IMR-90 (cell line): ENCODE measurements at regions not wholly inside any gene's neighbourhood (a gene's known extent, or its start where the extent isn't known, plus 50 kb on each side); places are given as distances from the start of the nearest gene placed in this dataset.

Experiments
- ATAC-seq: fragments of 200-7000 bp; cut with Tn5 transposase; 2 replicates; pipeline ENCODE4 v1.9.1; 2020; ENCODE audit warnings: low read depth, mild to moderate bottlenecking, moderate library complexity
- BruUV-seq: library from RNA; stranded (reverse); fragments of 400-500 nt; replicated peaks from 2 replicates; lab custom pipeline; 2021; lab: Mats Ljungman, UMichigan
- CTCF ChIA-PET: fragments of 300-600 bp; formaldehyde crosslinking; extraction: SDS; loops from one replicate; lab custom pipeline; 2021; ENCODE audit warnings: antibody characterized with exemption; lab: Yijun Ruan, JAX
- POLR2A ChIA-PET: fragments of 300-600 bp; sonication (Branson Sonifier 250); formaldehyde crosslinking; loops from one replicate; lab custom pipeline; 2022; ENCODE audit warnings: antibody characterized with exemption; ENCODE audit not compliant: unreplicated experiment; lab: Charles Lee
- DNase-seq: peaks from one replicate; pipeline ENCODE4 v3.0.0; 2013
- H2AFZ ChIP-seq: replicated peaks from 2 replicates; pipeline ENCODE3; 2013; ENCODE audit warnings: low read length, mild to moderate bottlenecking; ENCODE audit not compliant: poor library complexity
- H2AK5ac ChIP-seq: 2 replicates; pipeline ENCODE4 v1.6.1; 2013; ENCODE audit warnings: low read depth, low read length, inconsistent platforms
- H2AK9ac ChIP-seq: replicated peaks from 2 replicates; pipeline ENCODE3; 2013; ENCODE audit warnings: mild to moderate bottlenecking, low read depth, low read length, moderate library complexity; ENCODE audit not compliant: poor library complexity
- H2BK120ac ChIP-seq: 2 replicates; pipeline ENCODE4 v1.6.1; 2013; ENCODE audit warnings: low read depth, low read length, inconsistent platforms
- H2BK15ac ChIP-seq: 3 replicates; pipeline ENCODE4 v1.6.1; 2013; ENCODE audit warnings: low read depth, low read length, inconsistent platforms
- H2BK20ac ChIP-seq: 2 replicates; pipeline ENCODE4 v1.6.1; 2013; ENCODE audit warnings: low read depth, mild to moderate bottlenecking, inconsistent platforms, low read length, moderate library complexity
- H2BK5ac ChIP-seq: 2 replicates; pipeline ENCODE4 v1.6.1; 2013; ENCODE audit warnings: mild to moderate bottlenecking, low read depth, low read length, inconsistent platforms; ENCODE audit not compliant: poor library complexity, severe bottlenecking
- H3K14ac ChIP-seq: replicated peaks from 2 replicates; pipeline ENCODE4 v1.6.1; 2013; ENCODE audit warnings: low read depth, low read length, inconsistent platforms
- H3K18ac ChIP-seq: 2 replicates; pipeline ENCODE4 v1.6.1; 2013; ENCODE audit warnings: low read depth, low read length, control low read depth
- H3K23ac ChIP-seq: 2 replicates; pipeline ENCODE4 v1.6.1; 2013; ENCODE audit warnings: low read depth, low read length, inconsistent platforms
- H3K27ac ChIP-seq: 2 replicates; pipeline ENCODE4 v1.5.1; 2013; ENCODE audit warnings: mild to moderate bottlenecking, control low read depth, low read length; ENCODE audit not compliant: insufficient read depth
- H3K27me3 ChIP-seq: 2 replicates; pipeline ENCODE4 v1.6.1; 2013; ENCODE audit warnings: low read length; ENCODE audit not compliant: control insufficient read depth, insufficient read depth
- H3K36me3 ChIP-seq: 2 replicates; pipeline ENCODE4 v1.6.1; 2013; ENCODE audit warnings: low read length, mixed read lengths; ENCODE audit not compliant: control insufficient read depth, insufficient read depth
- H3K4ac ChIP-seq: 2 replicates; pipeline ENCODE4 v1.6.1; 2013; ENCODE audit warnings: low read depth, low read length, inconsistent platforms
- H3K4me1 ChIP-seq: 2 replicates; pipeline ENCODE4 v1.6.1; 2013; ENCODE audit warnings: low read length, mixed read lengths; ENCODE audit not compliant: control insufficient read depth, insufficient read depth
- H3K4me2 ChIP-seq: 2 replicates; pipeline ENCODE4 v1.6.1; 2013; ENCODE audit warnings: low read depth, mild to moderate bottlenecking, control low read depth, low read length, moderate library complexity
- H3K4me3 ChIP-seq: 2 replicates; pipeline ENCODE4 v1.5.1; 2013; ENCODE audit warnings: low read depth, mild to moderate bottlenecking, control low read depth, low read length, moderate library complexity; ENCODE audit not compliant: insufficient read depth
- H3K56ac ChIP-seq: 2 replicates; pipeline ENCODE4 v1.6.1; 2013; ENCODE audit warnings: low read length, inconsistent platforms; ENCODE audit not compliant: insufficient read depth; ENCODE audit errors: extremely low read depth
- H3K79me1 ChIP-seq, 2 experiments: 2 replicates each; pipeline ENCODE4 v1.6.1; 2013; ENCODE audit warnings: low read length in 2 of 2, inconsistent platforms in 1 of 2, low read depth in 1 of 2
- H3K9ac ChIP-seq: 2 replicates; pipeline ENCODE4 v1.6.1; 2013; ENCODE audit warnings: low read depth, low read length, control low read depth
- H3K9me1 ChIP-seq: 2 replicates; pipeline ENCODE4 v1.6.1; 2013; ENCODE audit warnings: low read length, inconsistent platforms; ENCODE audit not compliant: insufficient read depth
- H3K9me3 ChIP-seq: 2 replicates; pipeline ENCODE4 v1.6.1; 2013; ENCODE audit warnings: low read length; ENCODE audit not compliant: control insufficient read depth, insufficient read depth
- H4K20me1 ChIP-seq: 2 replicates; pipeline ENCODE4 v1.6.1; 2013; ENCODE audit warnings: low read length, inconsistent platforms; ENCODE audit not compliant: insufficient read depth
- H4K5ac ChIP-seq: 2 replicates; pipeline ENCODE4 v1.6.1; 2013; ENCODE audit warnings: mild to moderate bottlenecking, low read depth, low read length, control low read depth
- H4K8ac ChIP-seq, 2 experiments: 2 replicates each; pipeline ENCODE4 v1.6.1; 2013; ENCODE audit warnings: low read depth in 2 of 2, low read length in 2 of 2, control low read depth in 1 of 2, inconsistent platforms in 1 of 2
- H4K91ac ChIP-seq: 2 replicates; pipeline ENCODE4 v1.6.1; 2013; ENCODE audit warnings: low read depth, low read length, inconsistent platforms; ENCODE audit not compliant: insufficient read depth
- CEBPB ChIP-seq: IDR thresholded peaks from 2 replicates; pipeline ENCODE4 v1.6.1; 2012; ENCODE audit warnings: low read depth, low read length, improper control_type of control experiment
- CHD1 ChIP-seq: IDR thresholded peaks from 2 replicates; pipeline ENCODE4 v1.6.1; 2012; ENCODE audit warnings: low read depth, low read length, improper control_type of control experiment
- CTCF ChIP-seq: conservative IDR thresholded peaks from 2 replicates; pipeline ENCODE4 v1.5.1; 2012; ENCODE audit warnings: mild to moderate bottlenecking, low read depth, low read length, improper control_type of control experiment
- ELK1 ChIP-seq: fragments of 150-350 bp; IDR thresholded peaks from 2 replicates; pipeline ENCODE4 v1.6.1; 2016; ENCODE audit warnings: low read depth, mild to moderate bottlenecking, low read length, moderate library complexity, borderline replicate concordance
- FOS ChIP-seq: fragments of 150-350 bp; IDR thresholded peaks from 2 replicates; pipeline ENCODE4 v1.6.1; 2016; ENCODE audit warnings: low read depth, low read length
- MAFK ChIP-seq: IDR thresholded peaks from 2 replicates; pipeline ENCODE4 v1.6.1; 2012; ENCODE audit warnings: low read depth, low read length, improper control_type of control experiment
- MAZ ChIP-seq: IDR thresholded peaks from 2 replicates; pipeline ENCODE4 v1.6.1; 2012; ENCODE audit warnings: low read depth, mild to moderate bottlenecking, low read length, improper control_type of control experiment, moderate library complexity, borderline replicate concordance
- MXI1 ChIP-seq: IDR thresholded peaks from 2 replicates; pipeline ENCODE4 v1.6.1; 2012; ENCODE audit warnings: low read depth, mild to moderate bottlenecking, low read length, moderate library complexity, borderline replicate concordance
- NFE2L2 ChIP-seq: fragments of 150-350 bp; IDR thresholded peaks from 2 replicates; pipeline ENCODE4 v1.6.1; 2016; ENCODE audit warnings: low read depth, mild to moderate bottlenecking, low read length
- POLR2A ChIP-seq: IDR thresholded peaks from 2 replicates; pipeline ENCODE4 v1.6.1; 2012; ENCODE audit warnings: mild to moderate bottlenecking, low read depth, low read length
- RAD21 ChIP-seq: IDR thresholded peaks from 2 replicates; pipeline ENCODE4 v1.6.1; 2012; ENCODE audit warnings: low read length, improper control_type of control experiment
- RCOR1 ChIP-seq: IDR thresholded peaks from 2 replicates; pipeline ENCODE4 v1.6.1; 2012; ENCODE audit warnings: mild to moderate bottlenecking, low read length, improper control_type of control experiment; ENCODE audit not compliant: insufficient replicate concordance
- RFX5 ChIP-seq: IDR thresholded peaks from 2 replicates; pipeline ENCODE4 v1.8.0; 2012; ENCODE audit warnings: low read depth, mild to moderate bottlenecking, low read length, moderate library complexity
- SMC3 ChIP-seq: fragments of 150-350 bp; IDR thresholded peaks from 2 replicates; pipeline ENCODE4 v1.6.1; 2016; ENCODE audit warnings: low read depth, mild to moderate bottlenecking, antibody characterized with exemption, low read length, moderate library complexity
- USF2 ChIP-seq: fragments of 150-350 bp; IDR thresholded peaks from 2 replicates; pipeline ENCODE4 v1.6.1; 2017; ENCODE audit warnings: mild to moderate bottlenecking, antibody characterized with exemption, low read length, low read depth
- WGBS, 2 experiments: methylation state at CpG; one replicate each; pipeline versions ENCODE4 v1.1.5 to v1.1.7; 2013; ENCODE audit warnings: missing lambda C conversion rate in 2 of 2; ENCODE audit not compliant: insufficient read length in 1 of 2; ENCODE audit errors: extremely low coverage in 2 of 2; 5-methylcytosine and 5-hydroxymethylcytosine counted together
- dilution Hi-C: fragments of 300-500 bp; cut with HindIII; formaldehyde crosslinking; loops from one replicate; pipeline ENCODE4 v1.14.3; 2018; ENCODE audit warnings: low sequenced_read_pairs; ENCODE audit not compliant: unreplicated experiment
- in situ Hi-C: fragments of 300-500 bp; cut with MboI; formaldehyde crosslinking; loops from 3 replicates; pipeline ENCODE4 v1.14.3; 2019; ENCODE audit warnings: low sequenced_read_pairs, inconsistent platforms, mixed read lengths
- intact Hi-C: fragments of 100-400 bp; cut with micrococcal nuclease; formaldehyde crosslinking; loops from 2 replicates; pipeline ENCODE4 v1.10.0; 2022

- Histone ChIP-seq H3K4me2 (no peak overlapping the region), H4K5ac (no peak overlapping the region), H2BK5ac (no peak overlapping the region), H2BK20ac (peak overlapping the region; percentile 64; the same call in 1 of the 2 replicates), H3K18ac (peak overlapping the region; percentile 63), H3K14ac (no peak overlapping the region), H3K9me1 (peaks cover 10% of the 10 kb centered on the region; the same call in 1 of the 2 replicates), H4K8ac (peak overlapping the region in 1 of 2 experiments; percentile 15; a peak in 1 of 4 replicates), H3K9me3 (no peaks in the 10 kb centered on the region), H3K36me3 (no peaks in the 10 kb centered on the region), H4K91ac (no peak overlapping the region), H3K4me3 (no peak overlapping the region), H3K56ac (no peak overlapping the region), H3K27me3 (no peaks in the 10 kb centered on the region), H3K4ac (peak overlapping the region; percentile 12), H3K79me1 (no peaks in the 10 kb centered on the region), H2BK120ac (peak overlapping the region; percentile 7; the same call in 1 of the 2 replicates), H3K23ac (no peak overlapping the region; the same call in 1 of the 2 replicates), H2AK9ac (no peak overlapping the region), H4K20me1 (no peaks in the 10 kb centered on the region), H2AFZ (no peak overlapping the region), H3K9ac (no peak overlapping the region), H3K27ac (no peak overlapping the region), H2BK15ac (peak overlapping the region; percentile 27; the same call in 1 of the 3 replicates), H3K4me1 (peaks cover 11% of the 10 kb centered on the region), H2AK5ac (no peak overlapping the region)
- CTCF ChIA-PET, result interaction anchor here (1.0 to 1.1 kb wide), 2 partner anchors 9 to 286 kb away, joined by 3 read pairs; no protein-coding TSS in a partner anchor
- WGBS, 2 experiments, result 72% methylated on average over 3 of the region's 5 CpGs; no CpG with 5 or more reads in 1 of the 2 experiments
- BruUV-seq, result no TSS peak
- POLR2A ChIA-PET, result no interaction called here
- in situ Hi-C loops (loop anchor here (10.0 kb wide), 1 partner anchor 286 kb away; no protein-coding TSS in a partner anchor), intact Hi-C loops (loop anchor here (10.0 kb wide), 1 partner anchor 286 kb away; no protein-coding TSS in a partner anchor), dilution Hi-C loops (no loop called here)
- DNase-seq (peak; percentile 11), ATAC-seq (no peak)
- TF ChIP-seq RAD21 (no peak), RCOR1 (no peak), MXI1 (no peak), CHD1 (no peak), CTCF (no peak), FOS (no peak), NFE2L2 (no peak), RFX5 (no peak), MAFK (no peak), SMC3 (no peak), ELK1 (no peak), USF2 (no peak), MAZ (no peak), CEBPB (no peak), POLR2A (no peak)
Observed at GRCh38 chr9:115880221-115880885, 273.2 kb upstream of the PAPPA start.
